ENCODE measurements at regions not wholly inside any gene's neighbourhood (a gene's known extent, or its start where the extent isn't known, plus 50 kb on each side); places are given as distances from the start of the nearest gene placed in this dataset.

GRCh38 chr3:177418787-177419186 is 221.5 kb upstream of the TBL1XR1 start:
- no peak for DNase-seq (ENCODE audit: extremely low spot score)
- no peak overlapping the region for H3K4me3 ChIP-seq (ENCODE audit: low read depth, low read length)
- no peak overlapping the region for H3K27ac ChIP-seq (ENCODE audit: low read depth)
- peaks cover 1% of the 10 kb centered on the region for H3K4me1 ChIP-seq (ENCODE audit: insufficient read depth)
- H3K36me3 ChIP-seq (ENCODE audit: insufficient read depth) = no peaks in the 10 kb centered on the region
- 64% methylated on average over 1 of the region's 1 CpG for WGBS

GRCh38 chr3:177419904-177420601 is 222.8 kb upstream of the TBL1XR1 start:
- Histone ChIP-seq H3K4me3 (ENCODE audit: low read depth, low read length) (no peak overlapping the region), H3K4me1 (ENCODE audit: insufficient read depth) (peaks cover 1% of the 10 kb centered on the region), H3K27ac (ENCODE audit: low read depth) (no peak overlapping the region), H3K36me3 (ENCODE audit: insufficient read depth) (no peaks in the 10 kb centered on the region)
- WGBS = 58% methylated on average over 7 of the region's 7 CpGs
- no peak for DNase-seq (ENCODE audit: extremely low spot score)

GRCh38 chr3:177420651-177421480 is 223.6 kb upstream of the TBL1XR1 start:
- DNase-seq (ENCODE audit: extremely low spot score) = no peak

GRCh38 chr3:177421481-177421785 is 224.2 kb upstream of the TBL1XR1 start:
- WGBS = 87% methylated on average over 1 of the region's 1 CpG
- H3K4me1 ChIP-seq (ENCODE audit: insufficient read depth) = peaks cover 1% of the 10 kb centered on the region
- H3K27ac ChIP-seq (ENCODE audit: low read depth) = no peak overlapping the region
- no peak overlapping the region for H3K4me3 ChIP-seq (ENCODE audit: low read depth, low read length)
- no peaks in the 10 kb centered on the region for H3K36me3 ChIP-seq (ENCODE audit: insufficient read depth)
- DNase-seq (ENCODE audit: extremely low spot score) = no peak

More at GRCh38 chr3:177420651-177421480, 223.6 kb upstream of the TBL1XR1 start:
- peaks cover 1% of the 10 kb centered on the region for H3K4me1 ChIP-seq (ENCODE audit: insufficient read depth)
- H3K27ac ChIP-seq (ENCODE audit: low read depth) = no peak overlapping the region
- H3K36me3 ChIP-seq (ENCODE audit: insufficient read depth) = no peaks in the 10 kb centered on the region
- no peak overlapping the region for H3K4me3 ChIP-seq (ENCODE audit: low read depth, low read length)
- 65% methylated on average over 6 of the region's 6 CpGs for WGBS

DNA sequence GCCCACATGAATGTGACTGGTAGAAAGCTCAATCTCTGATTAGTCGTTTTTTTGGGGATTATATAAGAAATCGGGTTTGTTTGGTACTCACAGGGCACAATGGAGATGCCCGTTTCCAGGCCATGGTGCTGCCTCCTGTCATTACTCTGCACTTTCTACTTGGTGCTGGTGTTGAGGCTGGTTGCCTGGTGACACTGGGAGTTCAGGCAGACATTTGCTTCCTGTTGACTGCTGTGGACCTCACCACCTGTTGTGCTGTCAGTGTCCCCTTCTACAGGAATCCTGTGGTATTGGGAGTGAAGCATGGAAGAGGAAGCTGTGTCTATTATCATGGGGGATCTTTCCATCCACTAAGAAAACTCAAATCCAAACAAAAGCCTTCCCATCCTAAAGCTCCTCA is 227.2 kb upstream of the TBL1XR1 start:
- WGBS = 86% methylated on average over 3 of the region's 3 CpGs

GRCh38 chr3:177425042-177425441 is 227.8 kb upstream of the TBL1XR1 start:
- no peak overlapping the region for H3K27ac ChIP-seq (ENCODE audit: low read depth)
- no peak overlapping the region for H3K4me3 ChIP-seq (ENCODE audit: low read depth, low read length)
- WGBS = 90% methylated on average over 3 of the region's 3 CpGs
- no peak for DNase-seq (ENCODE audit: extremely low spot score)
- no peaks in the 10 kb centered on the region for H3K36me3 ChIP-seq (ENCODE audit: insufficient read depth)
- H3K4me1 ChIP-seq (ENCODE audit: insufficient read depth) = peaks cover 1% of the 10 kb centered on the region

More for the DNA sequence above, 227.2 kb upstream of the TBL1XR1 start:
- H3K4me3 ChIP-seq (ENCODE audit: low read depth, low read length) = no peak overlapping the region
- no peak overlapping the region for H3K27ac ChIP-seq (ENCODE audit: low read depth)
- peaks cover 1% of the 10 kb centered on the region for H3K4me1 ChIP-seq (ENCODE audit: insufficient read depth)
- H3K36me3 ChIP-seq (ENCODE audit: insufficient read depth) = no peaks in the 10 kb centered on the region
- DNase-seq (ENCODE audit: extremely low spot score) = no peak

DNA sequence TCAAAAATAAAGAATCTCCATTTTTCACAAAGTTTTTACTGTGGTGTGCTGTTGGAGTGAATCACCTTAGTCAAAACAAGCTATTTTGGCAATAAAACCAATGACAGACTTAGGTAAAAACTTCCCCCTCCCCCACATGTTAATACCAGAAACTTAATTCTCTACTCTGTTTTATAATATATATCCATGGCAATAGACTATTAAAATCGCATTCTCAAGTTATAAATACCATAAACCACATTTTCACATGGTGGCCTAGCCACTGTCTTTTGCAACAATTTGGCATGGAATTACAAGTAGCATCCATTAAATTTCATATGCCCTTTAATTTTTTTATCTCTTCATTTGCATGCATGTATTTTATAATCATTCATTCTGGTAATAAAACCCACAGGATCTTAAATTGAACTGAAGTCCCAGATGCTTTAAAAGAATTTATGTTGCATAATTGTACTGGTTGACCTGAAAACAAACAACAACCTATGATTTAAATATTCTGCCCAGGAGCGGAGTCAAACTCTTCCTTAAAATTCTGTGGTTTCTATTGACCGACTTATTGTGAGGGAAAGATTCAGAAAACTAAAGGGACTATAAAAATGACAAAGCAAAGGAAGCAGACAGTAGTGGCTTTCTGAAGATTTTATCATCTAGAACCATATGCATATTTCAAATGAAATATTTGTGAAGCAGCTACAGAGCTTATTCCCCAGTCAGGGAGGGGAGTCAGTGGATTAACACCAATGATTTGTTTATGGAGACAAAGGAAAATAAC is 229.0 kb upstream of the TBL1XR1 start:
- Histone ChIP-seq H3K27ac (ENCODE audit: low read depth) (no peak overlapping the region), H3K4me1 (ENCODE audit: insufficient read depth) (no peaks in the 10 kb centered on the region), H3K36me3 (ENCODE audit: insufficient read depth) (no peaks in the 10 kb centered on the region), H3K4me3 (ENCODE audit: low read depth, low read length) (no peak overlapping the region)
- no peak for DNase-seq (ENCODE audit: extremely low spot score)
- 88% methylated on average over 3 of the region's 3 CpGs for WGBS

- 77% methylated on average over 7 of the region's 7 CpGs for WGBS
- DNase-seq (ENCODE audit: extremely low spot score) = no peak
- H3K4me1 ChIP-seq (ENCODE audit: insufficient read depth) = no peaks in the 10 kb centered on the region
- no peak overlapping the region for H3K27ac ChIP-seq (ENCODE audit: low read depth)
- H3K4me3 ChIP-seq (ENCODE audit: low read depth, low read length) = no peak overlapping the region
- H3K36me3 ChIP-seq (ENCODE audit: insufficient read depth) = no peaks in the 10 kb centered on the region
Observed at GRCh38 chr3:177426878-177427495, 229.7 kb upstream of the TBL1XR1 start.

GRCh38 chr3:177427540-177427939 is 230.3 kb upstream of the TBL1XR1 start:
- Histone ChIP-seq H3K27ac (ENCODE audit: low read depth) (no peak overlapping the region), H3K4me1 (ENCODE audit: insufficient read depth) (no peaks in the 10 kb centered on the region), H3K36me3 (ENCODE audit: insufficient read depth) (no peaks in the 10 kb centered on the region), H3K4me3 (ENCODE audit: low read depth, low read length) (no peak overlapping the region)
- DNase-seq (ENCODE audit: extremely low spot score) = no peak
- WGBS = 70% methylated on average over 1 of the region's 1 CpG

DNA sequence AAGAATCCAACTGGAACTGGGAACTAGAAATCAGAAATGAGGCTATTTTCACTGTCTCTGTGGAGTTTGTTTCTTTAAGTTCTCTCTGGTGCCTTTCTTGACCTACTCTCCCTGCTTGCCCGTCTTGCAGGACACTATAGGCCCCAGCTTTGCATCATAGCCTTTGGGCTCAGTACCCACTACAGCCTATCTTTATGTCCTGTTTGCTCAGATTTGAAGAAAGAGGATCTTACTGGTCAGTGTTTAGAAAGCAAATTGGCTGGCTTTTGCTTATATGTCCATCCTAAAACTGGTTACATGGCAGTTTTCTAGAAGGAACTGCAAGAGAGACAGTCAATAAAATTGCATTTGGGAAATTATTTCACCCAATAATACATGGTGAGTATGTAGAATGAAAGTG is 231.8 kb upstream of the TBL1XR1 start:
- Histone ChIP-seq H3K4me1 (ENCODE audit: insufficient read depth) (no peaks in the 10 kb centered on the region), H3K27ac (ENCODE audit: low read depth) (no peak overlapping the region), H3K36me3 (ENCODE audit: insufficient read depth) (no peaks in the 10 kb centered on the region), H3K4me3 (ENCODE audit: low read depth, low read length) (no peak overlapping the region)
- WGBS = 72% methylated on average over 1 of the region's 1 CpG
- no peak for DNase-seq (ENCODE audit: extremely low spot score)

- WGBS = 82% methylated on average over 2 of the region's 2 CpGs
- no peaks in the 10 kb centered on the region for H3K36me3 ChIP-seq (ENCODE audit: insufficient read depth)
- DNase-seq (ENCODE audit: extremely low spot score) = no peak
- no peak overlapping the region for H3K27ac ChIP-seq (ENCODE audit: low read depth)
- no peak overlapping the region for H3K4me3 ChIP-seq (ENCODE audit: low read depth, low read length)
- H3K4me1 ChIP-seq (ENCODE audit: insufficient read depth) = no peaks in the 10 kb centered on the region
Observed at GRCh38 chr3:177429771-177430170, 232.5 kb upstream of the TBL1XR1 start.

DNA sequence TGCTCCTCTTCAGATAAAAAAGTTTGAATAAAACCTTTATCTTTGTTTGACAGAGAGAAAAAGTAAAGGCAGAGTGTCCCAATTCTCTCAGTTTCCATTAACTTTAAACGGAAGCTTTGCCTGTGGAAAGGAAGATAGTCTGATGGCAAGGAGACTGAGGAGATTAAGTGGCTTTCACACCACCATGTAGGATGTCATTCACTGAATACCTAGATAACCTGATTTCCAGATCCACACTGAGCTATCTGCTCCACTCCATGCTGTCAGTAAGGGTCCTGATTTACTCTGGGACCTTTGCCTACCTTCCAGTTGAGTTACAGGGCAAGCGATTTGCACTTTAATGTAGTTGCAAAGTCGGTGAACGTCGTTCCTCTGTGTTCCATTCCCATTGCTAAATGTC is 233.4 kb upstream of the TBL1XR1 start:
- H3K27ac ChIP-seq (ENCODE audit: low read depth) = no peak overlapping the region
- DNase-seq (ENCODE audit: extremely low spot score) = no peak
- H3K36me3 ChIP-seq (ENCODE audit: insufficient read depth) = no peaks in the 10 kb centered on the region
- no peak overlapping the region for H3K4me3 ChIP-seq (ENCODE audit: low read depth, low read length)
- H3K4me1 ChIP-seq (ENCODE audit: insufficient read depth) = no peaks in the 10 kb centered on the region
- WGBS = 97% methylated on average over 5 of the region's 5 CpGs

GRCh38 chr3:177431525-177432176 is 234.4 kb upstream of the TBL1XR1 start:
- no peak overlapping the region for H3K27ac ChIP-seq (ENCODE audit: low read depth)
- WGBS = 45% methylated on average over 7 of the region's 7 CpGs

More at GRCh38 chr3:177431525-177432176, 234.4 kb upstream of the TBL1XR1 start:
- DNase-seq (ENCODE audit: extremely low spot score) = no peak
- no peaks in the 10 kb centered on the region for H3K4me1 ChIP-seq (ENCODE audit: insufficient read depth)
- no peak overlapping the region for H3K4me3 ChIP-seq (ENCODE audit: low read depth, low read length)
- no peaks in the 10 kb centered on the region for H3K36me3 ChIP-seq (ENCODE audit: insufficient read depth)

All from urinary bladder (tissue), 3 donors.